ENCODE measurements at regions not wholly inside any gene's neighbourhood (a gene's known extent, or its start where the extent isn't known, plus 50 kb on each side); places are given as distances from the start of the nearest gene placed in this dataset.

- FAIRE-seq (no peak), DNase-seq (ENCODE audit: low read depth, low spot score) (no peak)
- ChIA-PET POLR2A (no interaction called here), CTCF (interaction anchor here (1.4 kb wide), 1 partner anchor 34 kb away, joined by 5 read pairs; no protein-coding TSS in a partner anchor)
- Histone ChIP-seq H3K4me1 (ENCODE audit: control insufficient read depth, extremely low read depth, insufficient read depth, low read length) (no peaks in the 10 kb centered on the region), H3K79me2 (ENCODE audit: control insufficient read depth, insufficient read depth, low read length) (no peaks in the 10 kb centered on the region), H3K36me3 (ENCODE audit: control insufficient read depth in 2 of 2, extremely low read depth in 1 of 2, insufficient read depth in 2 of 2, low read length in 2 of 2) (no peaks in the 10 kb centered on the region), H3K4me2 (ENCODE audit: insufficient read depth, low read length) (no peak overlapping the region), H3K4me3 (replicated peaks in 1 of 3; ENCODE audit: insufficient read depth in 1 of 3, low read depth in 1 of 3, low read length in 3 of 3) (no peak overlapping the region), H3K9me3 (replicated peaks; ENCODE audit: control insufficient read depth, insufficient read depth, low read length) (no peaks in the 10 kb centered on the region), H2AFZ (ENCODE audit: low read depth, low read length) (no peak overlapping the region), H3K9ac (replicated peaks; ENCODE audit: extremely low read depth, insufficient read depth, low read length) (no peak overlapping the region), H3K27me3 (ENCODE audit: control insufficient read depth in 2 of 2, insufficient read depth in 2 of 2, low read length in 2 of 2) (no peaks in the 10 kb centered on the region), H3K27ac (ENCODE audit: insufficient read depth, low read depth, low read length) (no peak overlapping the region), H3K9me1 (replicated peaks; ENCODE audit: control insufficient read depth, extremely low read depth, insufficient read depth, low read length) (no peaks in the 10 kb centered on the region), H4K20me1 (replicated peaks; ENCODE audit: control insufficient read depth, extremely low read depth, insufficient read depth, low read length) (no peaks in the 10 kb centered on the region)
- no TSS peak for BruUV-seq (replicated peaks)
- TF ChIP-seq, protein P1, sequence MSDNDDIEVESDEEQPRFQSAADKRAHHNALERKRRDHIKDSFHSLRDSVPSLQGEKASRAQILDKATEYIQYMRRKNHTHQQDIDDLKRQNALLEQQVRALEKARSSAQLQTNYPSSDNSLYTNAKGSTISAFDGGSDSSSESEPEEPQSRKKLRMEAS (IDR thresholded peaks at IDR 0.05; ENCODE audit: insufficient read depth, insufficient read length), result no peak
- no peak for TF ChIP-seq POLR2A (IDR thresholded peaks at IDR 0.05; ENCODE audit: low read depth, low read length)
- no peak for TF ChIP-seq POLR2AphosphoS5 (IDR thresholded peaks at IDR 0.05; ENCODE audit: insufficient read depth, low read depth, low read length)
- no peak for TF ChIP-seq EZH2 (IDR thresholded peaks at IDR 0.05; ENCODE audit: borderline replicate concordance, low read depth, low read length, severe bottlenecking)
- TF ChIP-seq CTCF (IDR thresholded peaks at IDR 0.05; ENCODE audit: extremely low read depth in 1 of 2, insufficient read depth in 1 of 2, low read depth in 1 of 2, low read length in 2 of 2), result no peak
- TF ChIP-seq GATA2 (IDR thresholded peaks at IDR 0.05; ENCODE audit: insufficient read depth, insufficient read length, low read depth, low read length), result no peak
- TF ChIP-seq JUN (IDR thresholded peaks at IDR 0.05; ENCODE audit: borderline replicate concordance, insufficient read depth, insufficient read length, low read depth), result no peak
- intact Hi-C loops (cut with micrococcal nuclease), result no loop called here
- dilution Hi-C loops (cut with MboI; ENCODE audit: extremely low pct_ligation_motif_present, low sequenced_read_pairs), result no loop called here
These were observed 280.3 kb upstream of the NUDT12 start for GRCh38 chr5:103842936-103843335.

All from endothelial cell of umbilical vein (primary cell).